Limb (tissue), 2 donors: ENCODE measurements at regions not wholly inside any gene's neighbourhood (a gene's known extent, or its start where the extent isn't known, plus 50 kb on each side); places are given as distances from the start of the nearest gene placed in this dataset.
"Not testable (repeated sequence)": the region's sequence is repeated elsewhere in the genome, so short reads cannot be mapped to it uniquely, and the experiment has no call there.

ENCODE experiments used
- DNase-seq, 2 donors: peaks; one replicate each; pipeline ENCODE4 v3.0.0-alpha.2; 2016; ENCODE audit errors: extremely low spot score in 2 of 2

DNA sequence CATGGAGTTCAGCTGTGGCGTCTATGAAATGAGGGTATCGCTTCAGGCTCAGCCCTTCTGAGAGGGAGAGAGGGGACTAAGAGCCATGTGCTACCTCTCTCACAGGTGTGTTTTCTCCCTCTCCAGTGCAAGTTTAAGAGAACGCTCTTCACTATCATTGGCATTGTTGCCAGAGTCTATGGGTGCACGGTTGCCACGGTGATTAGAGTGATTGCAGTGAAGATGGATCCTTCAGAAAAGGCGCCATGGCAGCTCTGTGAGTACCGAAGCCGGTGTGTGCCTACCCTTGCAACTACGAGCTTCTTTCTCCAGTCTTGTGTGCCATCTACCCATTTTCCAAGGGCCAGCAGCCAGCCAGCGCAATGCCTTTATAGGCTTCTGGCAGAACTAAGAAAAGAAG lies 290.5 kb downstream of the OMA1 start:
- no peak for DNase-seq

DNA sequence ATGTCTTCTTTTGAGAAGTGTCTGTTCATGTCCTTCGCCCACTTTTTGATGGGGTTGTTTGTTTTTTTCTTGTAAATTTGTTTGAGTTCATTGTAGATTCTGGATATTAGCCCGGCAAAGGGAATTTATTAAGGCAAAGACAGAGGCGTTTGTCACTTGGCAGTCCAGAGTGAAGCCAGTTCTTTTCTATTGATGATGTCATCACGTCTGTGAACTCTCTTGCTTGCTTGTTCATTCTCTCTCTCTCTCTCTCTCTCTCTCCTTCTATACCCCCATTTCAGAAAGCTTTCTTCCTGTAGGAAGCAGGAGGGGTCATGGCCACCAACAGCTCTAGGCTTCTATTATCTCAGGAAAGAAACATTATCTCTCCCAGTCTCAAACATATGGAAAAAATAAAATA lies 291.3 kb downstream of the OMA1 start:
- DNase-seq, result no peak

DNA sequence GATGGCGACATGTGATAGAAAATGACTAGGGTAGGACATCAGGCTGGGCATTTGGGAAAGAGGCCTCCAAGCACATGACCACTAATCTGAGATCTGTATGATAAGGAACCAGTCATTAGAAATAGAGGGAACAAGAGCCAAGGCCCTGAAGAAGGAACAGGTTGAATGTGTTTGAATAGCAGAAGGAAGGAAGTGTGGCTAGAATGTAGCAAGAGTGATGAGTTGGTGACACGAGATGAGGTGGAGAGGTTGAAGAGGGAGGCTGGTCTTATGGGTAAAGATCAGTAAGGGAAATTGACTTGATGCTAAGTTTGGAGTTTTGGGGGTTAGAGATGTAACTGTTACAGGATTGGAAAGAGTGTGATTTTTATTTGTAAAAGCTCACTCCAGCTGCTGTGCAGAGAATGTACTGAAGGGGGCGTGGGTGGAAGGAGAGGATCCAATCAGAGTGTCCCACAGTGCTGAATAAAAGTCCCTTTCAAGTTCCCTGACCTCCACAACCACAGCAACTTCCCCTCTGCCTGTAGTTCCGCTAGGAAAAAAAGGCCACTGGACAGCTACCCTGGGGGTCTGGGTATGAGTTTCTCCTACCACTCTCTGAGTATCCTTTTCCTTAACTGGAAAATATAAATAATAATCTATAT lies 295.0 kb downstream of the OMA1 start:
- DNase-seq, result no peak

GRCh38 chr1:58250587-58250948 lies 296.0 kb downstream of the OMA1 start:
- DNase-seq, result no peak

GRCh38 chr1:58249737-58250586 lies 296.6 kb downstream of the OMA1 start:
- peak; percentile 2 to 72 for DNase-seq

- no peak for DNase-seq
Observed at GRCh38 chr1:58249388-58249736, 297.2 kb downstream of the OMA1 start.

DNA sequence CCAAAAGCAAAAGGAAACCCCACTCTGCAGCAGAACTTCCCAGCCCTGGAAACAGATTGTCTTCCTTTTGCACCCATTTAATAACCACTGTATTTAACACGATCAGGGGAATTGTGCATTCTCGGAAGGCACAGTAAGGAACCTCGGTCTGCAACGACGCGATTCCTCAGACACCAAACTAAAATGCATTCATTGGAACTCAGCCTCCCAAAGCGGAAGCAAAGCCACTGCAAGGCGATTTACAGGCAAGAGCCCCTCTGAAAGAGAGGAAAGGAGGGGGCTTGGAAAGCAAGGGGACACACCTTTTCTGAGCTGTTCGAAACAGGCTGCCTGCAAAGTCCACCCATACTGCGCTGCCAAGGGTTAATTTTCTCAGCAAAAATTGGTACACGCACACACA lies 297.7 kb downstream of the OMA1 start:
- no peak for DNase-seq

- no peak for DNase-seq
Observed at GRCh38 chr1:58248072-58248471, 298.5 kb downstream of the OMA1 start.

DNA sequence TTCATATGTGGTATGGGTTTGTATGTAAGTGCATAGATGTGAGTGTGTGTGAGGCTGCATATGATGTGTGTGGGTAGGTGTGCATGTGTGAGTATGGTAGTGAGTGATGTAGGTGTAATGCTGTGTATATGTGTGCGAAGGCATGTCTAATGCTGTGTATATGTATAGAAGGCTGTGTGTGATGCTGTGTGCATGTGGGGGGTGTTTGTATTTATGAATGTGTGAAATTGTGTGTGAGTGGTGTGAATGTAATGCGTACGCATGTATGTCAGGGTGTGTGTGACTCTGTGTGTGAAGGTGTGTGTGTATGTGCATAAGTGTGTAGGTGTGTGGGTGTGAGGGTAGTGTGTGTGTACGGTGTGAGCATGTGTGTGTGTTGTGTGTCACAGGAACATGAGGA lies 300.0 kb downstream of the OMA1 start:
- no peak for DNase-seq

DNA sequence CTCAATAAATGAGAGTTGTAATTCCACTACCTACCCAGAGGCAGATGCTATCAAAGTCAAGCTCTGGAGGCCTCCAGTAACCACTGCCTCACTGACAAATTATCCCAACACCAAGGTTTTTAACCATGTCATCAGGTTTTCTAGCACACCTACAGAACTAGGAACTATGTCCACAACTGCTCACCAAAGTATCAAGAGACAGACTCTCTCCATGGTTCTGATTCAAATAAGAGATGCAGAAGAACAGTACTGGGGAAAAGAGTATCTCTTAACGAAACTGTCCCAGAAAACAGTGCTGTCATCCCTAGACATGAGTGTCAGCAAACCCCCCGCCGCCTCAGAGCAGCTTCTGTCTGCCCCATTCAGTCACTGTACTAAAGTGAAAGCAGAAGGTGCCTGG lies 301.7 kb downstream of the OMA1 start:
- no peak for DNase-seq

- DNase-seq, result no peak
Observed at GRCh38 chr1:58238846-58239245, 307.7 kb downstream of the OMA1 start.

DNA sequence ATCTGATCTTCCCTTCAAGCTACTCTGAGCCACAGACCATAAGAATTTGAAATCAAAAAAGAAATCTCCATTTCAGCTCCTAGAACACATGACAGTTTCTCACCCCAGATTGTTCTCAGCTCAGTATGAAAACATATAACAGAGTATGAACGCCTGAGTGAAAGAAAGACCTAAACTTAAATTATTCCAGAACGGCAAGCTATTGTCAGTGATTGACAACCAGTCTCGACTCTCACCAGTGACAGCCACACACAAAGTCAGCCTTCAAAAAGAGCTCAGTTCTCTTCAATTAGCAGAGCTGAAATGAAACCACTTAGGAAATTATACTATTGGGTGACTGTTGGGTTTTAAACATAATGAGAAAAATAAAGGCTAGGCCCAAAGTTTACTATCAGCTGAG lies 312.8 kb downstream of the OMA1 start:
- DNase-seq, result no peak

GRCh38 chr1:58231204-58231603 lies 315.3 kb downstream of the OMA1 start:
- no peak for DNase-seq

GRCh38 chr1:58227604-58228003 lies 318.9 kb downstream of the OMA1 start:
- no peak for DNase-seq

- no peak for DNase-seq
Observed at GRCh38 chr1:58223522-58223921, 323.0 kb downstream of the OMA1 start.

DNA sequence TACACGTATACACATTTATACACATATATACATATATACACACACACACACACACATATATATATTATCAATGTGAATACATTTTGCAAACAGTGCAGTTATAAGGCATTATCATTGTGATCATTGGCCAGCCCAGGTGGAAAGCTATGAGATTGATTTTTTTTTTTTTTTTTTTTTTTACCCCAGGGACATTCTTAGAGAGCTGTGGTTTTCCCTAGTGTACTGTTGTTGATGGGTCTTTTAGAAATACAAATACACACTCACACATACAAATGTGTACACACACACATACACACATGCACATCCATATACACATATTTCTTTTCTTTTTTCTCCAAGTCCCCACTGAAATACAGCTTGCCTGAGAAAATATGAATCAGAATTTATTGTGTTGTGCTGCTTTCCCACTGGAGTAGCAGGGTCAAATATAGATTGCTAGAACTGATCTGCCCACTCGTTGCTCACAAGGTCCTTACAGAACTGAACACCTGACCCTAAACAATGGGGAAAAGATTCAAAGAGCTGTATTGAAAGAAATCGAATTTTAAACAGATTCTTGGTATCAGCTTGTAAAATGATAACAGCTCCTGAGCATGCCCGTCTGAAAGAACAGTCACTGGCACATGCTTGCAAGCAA lies 325.6 kb downstream of the OMA1 start:
- no peak for DNase-seq

GRCh38 chr1:58216169-58216568 lies 330.4 kb downstream of the OMA1 start:
- DNase-seq, result not testable (repeated sequence)

- no peak for DNase-seq
Observed at GRCh38 chr1:58214674-58215073, 331.9 kb downstream of the OMA1 start.

DNA sequence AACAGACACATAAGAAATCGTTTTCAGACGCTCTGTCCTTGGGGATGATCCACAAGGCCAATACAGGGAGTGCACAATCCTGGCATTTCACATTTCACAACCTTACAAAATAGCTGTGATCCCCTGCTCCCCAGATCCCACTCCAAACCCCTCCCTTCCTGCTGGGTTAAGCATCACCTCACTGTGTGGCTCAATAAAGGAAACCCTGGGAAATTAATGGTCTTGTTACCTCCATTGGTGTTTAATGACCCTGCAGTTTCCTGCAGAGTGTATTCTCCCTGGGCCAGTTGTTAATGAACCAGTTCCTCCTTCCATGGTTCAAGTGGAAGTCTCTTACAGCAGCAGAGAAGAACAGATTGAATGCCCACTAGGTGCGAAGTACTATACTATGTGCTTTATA lies 334.7 kb downstream of the OMA1 start:
- no peak for DNase-seq

DNA sequence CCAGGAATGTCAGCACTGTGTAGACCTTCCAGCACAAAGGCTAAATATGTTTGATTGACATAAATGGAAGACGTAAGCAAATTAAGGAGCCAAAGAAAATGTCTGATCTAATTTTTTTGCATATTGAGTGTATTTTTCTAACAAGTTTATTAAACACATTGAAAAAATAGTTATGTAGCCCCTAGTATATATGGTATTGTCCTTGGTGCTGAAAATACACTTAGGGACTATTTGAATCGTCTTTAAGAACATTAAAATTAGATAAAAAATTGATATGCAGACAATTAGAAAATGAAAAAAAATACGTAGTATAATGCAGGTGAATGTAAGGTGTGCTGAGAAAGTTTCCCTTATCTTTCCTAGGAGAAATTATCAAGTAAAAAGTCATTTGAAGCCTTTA lies 337.0 kb downstream of the OMA1 start:
- DNase-seq, result no peak

- no peak for DNase-seq
Observed at GRCh38 chr1:58206749-58207148, 339.8 kb downstream of the OMA1 start.

- no peak for DNase-seq
Observed at GRCh38 chr1:58204284-58204683, 342.2 kb downstream of the OMA1 start.
